GM12874 (cell line): ENCODE measurements at regions not wholly inside any gene's neighbourhood (a gene's known extent, or its start where the extent isn't known, plus 50 kb on each side); places are given as distances from the start of the nearest gene placed in this dataset.

Experiments used
- TF ChIP-seq, protein P1 (sequence below): IDR thresholded peaks from 2 replicates; pipeline ENCODE4 v1.5.1; 2011; ENCODE audit warnings: low read depth, mild to moderate bottlenecking, control low read depth, low read length, moderate library complexity; ENCODE audit not compliant: insufficient read depth

DNA sequence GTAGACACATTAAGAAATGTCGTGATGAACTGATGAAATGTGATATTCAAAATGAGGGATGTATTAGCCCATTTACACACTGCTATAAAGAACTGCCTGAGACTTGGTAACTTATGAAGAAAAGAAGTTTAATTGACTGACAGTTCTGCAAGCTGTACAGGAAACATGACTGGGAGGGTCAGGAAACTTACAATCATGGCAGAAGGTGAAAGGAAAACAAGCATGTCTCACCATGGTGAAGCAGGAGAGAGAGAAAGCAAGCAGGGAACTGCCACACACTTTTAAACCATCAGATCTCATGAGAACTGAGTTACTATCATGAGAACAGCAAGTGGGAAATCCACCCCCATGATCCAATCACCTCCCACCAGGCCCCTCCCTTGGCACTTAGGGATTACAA lies 1010.8 kb upstream of the CELF4 start:
- TF ChIP-seq, protein P1, sequence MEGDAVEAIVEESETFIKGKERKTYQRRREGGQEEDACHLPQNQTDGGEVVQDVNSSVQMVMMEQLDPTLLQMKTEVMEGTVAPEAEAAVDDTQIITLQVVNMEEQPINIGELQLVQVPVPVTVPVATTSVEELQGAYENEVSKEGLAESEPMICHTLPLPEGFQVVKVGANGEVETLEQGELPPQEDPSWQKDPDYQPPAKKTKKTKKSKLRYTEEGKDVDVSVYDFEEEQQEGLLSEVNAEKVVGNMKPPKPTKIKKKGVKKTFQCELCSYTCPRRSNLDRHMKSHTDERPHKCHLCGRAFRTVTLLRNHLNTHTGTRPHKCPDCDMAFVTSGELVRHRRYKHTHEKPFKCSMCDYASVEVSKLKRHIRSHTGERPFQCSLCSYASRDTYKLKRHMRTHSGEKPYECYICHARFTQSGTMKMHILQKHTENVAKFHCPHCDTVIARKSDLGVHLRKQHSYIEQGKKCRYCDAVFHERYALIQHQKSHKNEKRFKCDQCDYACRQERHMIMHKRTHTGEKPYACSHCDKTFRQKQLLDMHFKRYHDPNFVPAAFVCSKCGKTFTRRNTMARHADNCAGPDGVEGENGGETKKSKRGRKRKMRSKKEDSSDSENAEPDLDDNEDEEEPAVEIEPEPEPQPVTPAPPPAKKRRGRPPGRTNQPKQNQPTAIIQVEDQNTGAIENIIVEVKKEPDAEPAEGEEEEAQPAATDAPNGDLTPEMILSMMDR = no peak

DNA sequence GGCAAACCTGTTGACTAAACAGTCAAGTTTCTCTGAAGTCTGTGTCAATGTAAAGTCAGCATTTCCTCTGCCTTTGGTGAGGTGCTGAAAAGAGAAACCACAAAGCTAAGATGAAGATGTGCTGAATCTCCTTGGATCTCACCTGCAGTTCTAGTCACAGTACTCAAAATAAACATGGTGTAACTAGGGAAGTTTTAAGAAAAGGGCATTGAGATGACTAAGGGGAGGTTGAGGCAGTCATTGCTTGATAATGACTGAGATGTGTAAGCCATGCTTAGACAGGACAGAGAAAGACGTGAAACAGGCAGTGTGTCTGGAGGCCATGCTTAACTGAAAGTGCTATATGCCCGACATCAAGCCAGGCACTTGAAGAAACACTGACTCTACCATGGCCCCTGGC lies 1010.0 kb upstream of the CELF4 start:
- TF ChIP-seq, protein P1 = no peak

DNA sequence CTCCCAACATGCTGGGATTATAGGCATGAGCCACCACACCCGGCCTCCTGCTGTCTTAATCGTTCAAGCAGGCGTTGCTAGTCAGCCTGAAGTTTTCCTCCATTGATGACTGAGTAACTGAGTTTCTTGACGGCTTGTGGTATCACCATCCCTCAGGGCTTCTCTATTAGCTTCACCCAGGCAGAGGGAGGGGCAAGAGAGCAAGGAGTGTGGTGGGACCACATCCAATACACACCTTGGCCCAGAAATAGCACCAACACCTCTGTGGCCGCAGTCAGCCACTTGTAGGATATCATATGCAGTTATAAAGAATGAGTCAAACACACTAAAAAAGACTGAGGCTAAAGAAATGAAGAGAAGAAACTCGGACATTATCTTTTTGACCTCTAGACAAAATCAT lies 1009.4 kb upstream of the CELF4 start:
- TF ChIP-seq, protein P1 = no peak

DNA sequence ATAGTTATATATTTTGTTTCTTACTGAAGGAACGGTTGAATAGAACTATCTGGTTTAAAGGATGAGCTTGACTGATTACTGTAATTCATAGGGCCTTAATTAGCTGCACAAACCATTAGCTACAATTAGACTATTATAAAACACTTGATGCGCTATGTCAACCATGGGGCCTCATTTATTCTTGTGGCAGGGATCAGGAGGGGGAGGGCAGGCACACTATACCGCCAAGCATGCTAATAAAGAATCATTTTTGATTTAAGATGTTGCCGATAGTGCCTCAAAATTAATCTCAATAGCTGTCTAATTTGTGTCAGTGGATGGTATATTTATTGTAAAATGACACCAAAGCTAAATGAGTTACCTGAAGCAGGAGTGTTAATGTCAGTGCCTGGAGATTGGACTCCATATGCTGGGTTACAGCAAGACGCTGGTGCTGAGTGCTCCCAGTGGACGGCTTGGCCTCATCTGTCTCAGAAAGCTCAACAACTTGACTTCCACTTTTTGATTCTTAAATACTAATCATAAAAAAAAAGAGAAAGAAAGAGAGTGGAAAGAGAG lies 1007.0 kb upstream of the CELF4 start:
- TF ChIP-seq, protein P1 = no peak

DNA sequence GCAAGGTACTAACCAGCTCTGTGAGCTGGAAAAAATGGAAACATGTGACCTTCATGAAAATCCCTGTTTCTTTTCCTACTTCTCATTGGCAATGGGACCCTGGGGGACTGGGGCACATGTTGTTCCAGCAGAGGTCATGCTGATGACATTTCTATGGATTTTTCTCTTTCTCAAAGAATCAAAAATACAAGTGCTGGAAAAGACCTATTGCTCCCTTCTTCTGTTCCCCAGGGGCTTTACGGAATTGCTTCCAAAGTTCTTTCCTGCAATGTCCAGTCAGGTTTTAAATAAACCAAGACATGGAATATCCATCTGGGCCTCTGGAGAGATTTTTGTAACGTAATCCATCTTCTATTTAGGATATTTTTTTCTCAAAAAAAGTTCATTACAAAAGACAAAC lies 1006.1 kb upstream of the CELF4 start:
- TF ChIP-seq, protein P1 = no peak

DNA sequence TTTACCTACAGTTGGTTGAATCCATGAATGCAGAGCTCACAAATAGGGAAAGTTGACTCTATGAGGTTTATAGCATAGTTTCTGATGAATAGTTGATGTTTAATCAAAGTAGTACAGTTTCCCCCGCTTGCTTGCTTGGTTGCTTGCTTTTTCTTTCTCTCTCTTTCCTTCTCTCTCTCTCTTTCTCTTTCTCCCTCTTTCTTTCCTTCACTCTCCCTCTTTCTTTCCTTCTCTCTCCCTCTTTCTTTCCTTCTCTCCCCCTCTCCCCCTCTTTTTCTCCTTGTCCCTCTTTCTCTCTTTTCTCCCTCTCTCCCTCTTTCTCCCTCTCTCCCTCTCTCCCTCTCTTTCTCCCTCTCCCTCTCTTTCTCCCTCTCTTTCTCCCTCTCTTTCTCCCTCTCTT lies 999.9 kb upstream of the CELF4 start:
- TF ChIP-seq, protein P1 = no peak

DNA sequence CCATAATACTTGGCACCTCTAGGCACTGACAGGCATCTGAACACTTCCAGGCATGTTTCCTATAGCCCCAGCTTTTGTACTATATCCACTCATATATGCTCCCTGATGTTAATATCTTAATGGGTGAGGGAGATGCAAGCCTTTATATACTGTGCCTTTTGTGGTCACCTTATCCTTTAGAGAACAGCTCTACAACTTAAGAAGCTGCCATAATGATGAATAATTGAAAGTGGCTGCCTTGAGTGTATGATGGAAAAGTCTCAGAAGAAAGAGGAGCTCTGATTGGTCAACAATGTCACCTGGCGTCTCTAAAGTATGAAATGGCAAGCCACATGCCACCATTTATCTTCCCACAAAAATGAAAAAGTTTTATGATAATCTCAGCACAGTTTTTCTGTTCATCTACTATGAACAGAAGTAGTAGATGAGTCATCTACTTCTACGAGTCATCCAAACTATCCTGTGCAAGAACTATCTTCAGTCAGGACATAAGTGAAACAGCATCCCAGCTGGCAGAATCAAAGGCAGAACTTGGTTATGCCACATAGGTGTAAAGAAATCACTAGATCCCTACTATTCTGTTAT lies 997.9 kb upstream of the CELF4 start:
- TF ChIP-seq, protein P1 = no peak

DNA sequence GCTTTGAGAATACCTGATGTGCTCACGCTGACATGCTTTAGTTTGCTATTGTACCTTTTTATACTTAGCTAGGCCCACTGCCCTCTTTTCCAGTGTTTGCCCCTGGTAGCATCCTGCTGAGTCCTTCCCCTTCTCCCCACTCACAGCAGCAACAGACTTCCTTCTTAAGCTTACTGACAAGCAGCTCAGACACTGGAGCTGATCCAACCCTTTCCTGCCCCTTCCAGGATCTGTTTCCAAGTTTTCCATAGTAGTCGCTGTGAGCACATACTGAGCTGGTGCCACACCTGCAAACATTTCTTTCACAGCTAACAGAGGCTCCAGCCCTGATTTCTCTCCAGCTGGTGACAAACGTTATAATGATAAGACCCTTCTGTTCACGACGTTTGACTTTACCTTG lies 991.4 kb upstream of the CELF4 start:
- TF ChIP-seq, protein P1 = no peak
